Nephron (organoid): ENCODE measurements at regions not wholly inside any gene's neighbourhood (a gene's known extent, or its start where the extent isn't known, plus 50 kb on each side); places are given as distances from the start of the nearest gene placed in this dataset.
A peak's percentile ranks its signal among the peaks of the same experiment; 100 is the strongest.

ENCODE experiments used
- H3K27ac Mint-ChIP-seq, 3 experiments: 2 replicates each; pipeline ENCODE4 v1.8.0; 2020; ENCODE audit warnings: mixed read lengths in 3 of 3, mild to moderate bottlenecking in 2 of 3, moderate library complexity in 1 of 3
- H3K27me3 Mint-ChIP-seq: 2 replicates; pipeline ENCODE4 v1.8.0; 2021; ENCODE audit warnings: low read depth, mild to moderate bottlenecking, moderate library complexity, mixed read lengths
- H3K36me3 Mint-ChIP-seq: 2 replicates; pipeline ENCODE4 v1.8.0; 2020; ENCODE audit warnings: low read depth, mixed read lengths
- H3K4me1 Mint-ChIP-seq: 2 replicates; pipeline ENCODE4 v1.8.0; 2020; ENCODE audit warnings: mixed read lengths
- H3K4me3 Mint-ChIP-seq, 3 experiments: 2 replicates each; pipeline ENCODE4 v1.8.0; 2020; ENCODE audit warnings: mild to moderate bottlenecking in 3 of 3, mixed read lengths in 3 of 3, moderate library complexity in 2 of 3
- H3K9me3 Mint-ChIP-seq: 2 replicates; pipeline ENCODE4 v1.8.0; 2020; ENCODE audit warnings: mixed read lengths
- TF ChIP-seq, protein P1 (sequence below), 3 experiments: fragments of 200-600 bp; sonication (generic); IDR thresholded peaks; one replicate each; pipeline ENCODE4 v1.5.0; 2021; ENCODE audit warnings: antibody characterized with exemption in 3 of 3; ENCODE audit not compliant: unreplicated experiment in 3 of 3

DNA sequence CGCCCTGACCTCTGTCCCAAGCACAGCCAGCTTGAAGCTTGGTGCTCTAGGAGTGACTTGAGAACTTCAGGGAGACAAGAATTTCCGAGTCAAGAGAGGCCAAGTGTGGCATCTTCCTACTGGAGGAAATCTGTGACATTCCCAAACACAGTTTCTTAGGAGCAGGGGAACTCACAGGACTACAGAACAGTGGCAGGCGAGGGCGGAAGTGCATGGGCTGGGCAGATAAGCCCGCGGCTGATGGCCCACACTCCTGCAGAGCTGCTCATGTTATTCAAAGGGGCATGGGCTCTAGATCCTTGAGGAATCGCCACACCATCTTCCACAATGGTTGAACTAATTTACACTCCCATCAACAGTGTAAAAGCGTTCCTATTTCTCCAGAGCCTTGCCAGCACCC is 168.8 kb downstream of the KATNAL1 start:
- H3K36me3 Mint-ChIP-seq, result no peaks in the 10 kb centered on the region
- H3K4me3 Mint-ChIP-seq, result no peak overlapping the region
- no peak overlapping the region for H3K27ac Mint-ChIP-seq
- H3K9me3 Mint-ChIP-seq, result peaks cover 3% of the 10 kb centered on the region
- peaks cover 20% of the 10 kb centered on the region for H3K27me3 Mint-ChIP-seq
- peaks cover 21% of the 10 kb centered on the region for H3K4me1 Mint-ChIP-seq
- TF ChIP-seq, protein P1, sequence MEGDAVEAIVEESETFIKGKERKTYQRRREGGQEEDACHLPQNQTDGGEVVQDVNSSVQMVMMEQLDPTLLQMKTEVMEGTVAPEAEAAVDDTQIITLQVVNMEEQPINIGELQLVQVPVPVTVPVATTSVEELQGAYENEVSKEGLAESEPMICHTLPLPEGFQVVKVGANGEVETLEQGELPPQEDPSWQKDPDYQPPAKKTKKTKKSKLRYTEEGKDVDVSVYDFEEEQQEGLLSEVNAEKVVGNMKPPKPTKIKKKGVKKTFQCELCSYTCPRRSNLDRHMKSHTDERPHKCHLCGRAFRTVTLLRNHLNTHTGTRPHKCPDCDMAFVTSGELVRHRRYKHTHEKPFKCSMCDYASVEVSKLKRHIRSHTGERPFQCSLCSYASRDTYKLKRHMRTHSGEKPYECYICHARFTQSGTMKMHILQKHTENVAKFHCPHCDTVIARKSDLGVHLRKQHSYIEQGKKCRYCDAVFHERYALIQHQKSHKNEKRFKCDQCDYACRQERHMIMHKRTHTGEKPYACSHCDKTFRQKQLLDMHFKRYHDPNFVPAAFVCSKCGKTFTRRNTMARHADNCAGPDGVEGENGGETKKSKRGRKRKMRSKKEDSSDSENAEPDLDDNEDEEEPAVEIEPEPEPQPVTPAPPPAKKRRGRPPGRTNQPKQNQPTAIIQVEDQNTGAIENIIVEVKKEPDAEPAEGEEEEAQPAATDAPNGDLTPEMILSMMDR (IDR thresholded peaks at IDR 0.05; ENCODE audit: unreplicated experiment in 3 of 3), result no peak

DNA sequence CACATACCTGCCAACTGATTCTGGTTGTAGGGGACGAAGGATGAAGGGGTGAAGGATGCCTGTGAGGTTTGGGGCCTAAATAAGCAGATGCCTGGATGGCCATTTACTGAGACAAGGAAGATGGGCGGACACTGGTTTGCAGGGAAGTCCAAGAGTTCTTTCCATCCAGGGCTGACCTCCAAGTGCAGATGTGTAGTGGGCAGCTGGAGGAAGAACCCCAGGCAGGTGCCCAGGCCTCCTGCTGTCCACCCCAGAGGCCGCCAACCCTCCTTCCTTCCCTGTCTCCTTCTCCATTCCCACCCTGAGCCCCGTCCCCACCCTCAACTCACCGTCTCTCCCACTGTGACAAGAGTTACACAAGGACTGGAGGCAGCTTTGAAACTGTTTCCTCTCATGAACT is 171.5 kb downstream of the KATNAL1 start:
- peaks cover 3% of the 10 kb centered on the region for H3K9me3 Mint-ChIP-seq
- peaks cover 19% of the 10 kb centered on the region for H3K4me1 Mint-ChIP-seq
- no peak overlapping the region for H3K4me3 Mint-ChIP-seq
- H3K27me3 Mint-ChIP-seq, result peaks cover 20% of the 10 kb centered on the region
- H3K27ac Mint-ChIP-seq, result peak overlapping the region in 1 of 3 experiments; percentile 21
- H3K36me3 Mint-ChIP-seq, result no peaks in the 10 kb centered on the region
- TF ChIP-seq, protein P1 (IDR thresholded peaks at IDR 0.05; ENCODE audit: unreplicated experiment in 3 of 3), result no peak

DNA sequence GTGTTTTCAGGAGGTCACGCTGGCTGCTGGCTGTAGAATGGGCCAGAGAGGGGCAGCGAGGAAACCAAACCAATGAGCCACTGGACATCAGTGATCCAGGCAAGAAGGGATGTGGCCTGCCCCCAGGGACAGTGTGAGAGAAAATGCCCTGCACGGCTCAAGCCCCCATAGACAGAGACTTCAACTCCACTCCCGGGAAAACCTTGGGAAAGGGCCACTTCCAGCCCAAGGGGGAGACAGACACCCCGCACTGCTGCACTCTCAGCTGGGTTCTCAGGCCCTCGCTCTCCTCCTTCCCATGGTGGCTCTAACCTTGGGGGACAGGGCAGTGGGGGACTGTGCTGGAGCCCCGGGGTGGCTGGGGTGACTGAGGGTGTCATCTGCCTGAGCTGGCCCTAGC is 172.0 kb downstream of the KATNAL1 start:
- peaks cover 3% of the 10 kb centered on the region for H3K9me3 Mint-ChIP-seq
- no peaks in the 10 kb centered on the region for H3K36me3 Mint-ChIP-seq
- H3K27me3 Mint-ChIP-seq, result peaks cover 18% of the 10 kb centered on the region
- peaks cover 19% of the 10 kb centered on the region for H3K4me1 Mint-ChIP-seq
- H3K4me3 Mint-ChIP-seq, result no peak overlapping the region
- TF ChIP-seq, protein P1 (IDR thresholded peaks at IDR 0.05; ENCODE audit: unreplicated experiment in 3 of 3), result no peak
- peak overlapping the region in 1 of 3 experiments; percentile 21 for H3K27ac Mint-ChIP-seq

DNA sequence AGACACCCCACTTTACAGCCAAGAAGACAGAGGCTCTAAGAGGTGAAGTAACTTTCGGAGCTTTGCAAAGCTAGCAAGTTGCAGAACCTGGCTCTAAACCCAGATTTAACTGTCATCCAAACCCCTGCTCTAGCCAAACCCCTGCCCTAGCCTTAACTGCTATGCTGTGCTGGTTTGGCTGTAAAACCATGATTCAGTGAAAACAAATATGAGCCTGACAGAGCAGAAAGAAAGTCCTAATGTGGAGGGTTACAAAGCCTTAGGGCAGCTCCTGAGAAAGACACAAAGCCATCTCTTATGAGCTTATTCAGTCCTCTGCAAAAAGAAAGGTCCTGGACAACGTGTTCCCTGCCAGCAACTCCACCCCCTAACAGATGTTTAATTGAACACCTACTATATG is 172.8 kb downstream of the KATNAL1 start:
- Mint-ChIP-seq H3K27ac (no peak overlapping the region), H3K36me3 (no peaks in the 10 kb centered on the region), H3K9me3 (no peaks in the 10 kb centered on the region), H3K4me3 (no peak overlapping the region), H3K4me1 (peaks cover 19% of the 10 kb centered on the region), H3K27me3 (peaks cover 17% of the 10 kb centered on the region)
- TF ChIP-seq, protein P1 (IDR thresholded peaks at IDR 0.05; ENCODE audit: unreplicated experiment in 3 of 3), result no peak

DNA sequence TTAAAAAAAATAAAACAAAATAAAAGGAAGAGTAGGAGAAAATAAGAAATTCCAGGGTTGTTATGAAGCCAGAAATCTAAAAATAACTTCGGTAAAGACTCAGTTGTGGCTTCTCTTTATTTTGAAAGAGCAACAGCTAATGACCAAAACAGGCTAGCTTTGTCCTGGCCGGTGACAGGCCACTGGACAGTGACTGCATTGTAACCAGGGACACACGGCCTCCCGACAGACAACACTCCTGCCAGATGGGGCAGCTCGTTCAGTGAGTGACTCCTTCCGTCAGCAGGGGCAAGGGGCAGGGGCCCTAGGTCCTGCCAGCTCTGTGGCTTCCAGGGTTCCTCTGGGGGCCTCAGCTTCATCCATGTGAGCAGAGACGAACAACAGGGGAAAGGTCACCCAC is 173.4 kb downstream of the KATNAL1 start:
- H3K9me3 Mint-ChIP-seq, result no peaks in the 10 kb centered on the region
- H3K4me3 Mint-ChIP-seq, result no peak overlapping the region
- TF ChIP-seq, protein P1 (IDR thresholded peaks at IDR 0.05; ENCODE audit: unreplicated experiment in 3 of 3), result no peak
- H3K36me3 Mint-ChIP-seq, result no peaks in the 10 kb centered on the region
- H3K27ac Mint-ChIP-seq, result peak overlapping the region in 1 of 3 experiments; percentile 44
- H3K27me3 Mint-ChIP-seq, result peaks cover 17% of the 10 kb centered on the region
- peaks cover 19% of the 10 kb centered on the region for H3K4me1 Mint-ChIP-seq

DNA sequence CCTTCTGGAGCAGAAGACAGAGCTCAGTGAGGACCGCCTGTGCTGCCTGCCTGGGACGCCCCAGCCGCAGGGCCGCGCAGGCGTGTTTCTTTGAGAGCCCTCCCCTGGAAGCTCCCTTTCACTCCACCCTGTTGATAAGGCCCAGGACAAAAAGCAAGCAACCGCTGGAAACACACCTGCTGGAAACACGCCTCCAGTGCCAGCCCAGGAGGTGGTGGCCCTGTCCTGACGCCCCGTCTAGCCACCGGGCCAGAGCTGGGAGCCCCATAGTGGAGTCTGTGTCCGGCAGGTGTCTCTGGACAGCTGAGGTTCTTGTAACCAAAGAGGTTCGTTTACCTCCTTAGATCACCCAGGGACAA is 173.8 kb downstream of the KATNAL1 start:
- TF ChIP-seq, protein P1 (IDR thresholded peaks at IDR 0.05; ENCODE audit: unreplicated experiment in 3 of 3), result no peak
- peaks cover 19% of the 10 kb centered on the region for H3K4me1 Mint-ChIP-seq
- no peak overlapping the region for H3K4me3 Mint-ChIP-seq
- H3K27me3 Mint-ChIP-seq, result peaks cover 14% of the 10 kb centered on the region
- H3K9me3 Mint-ChIP-seq, result no peaks in the 10 kb centered on the region
- H3K36me3 Mint-ChIP-seq, result no peaks in the 10 kb centered on the region
- H3K27ac Mint-ChIP-seq, result no peak overlapping the region
